Sigmoid colon (tissue), 4 donors: ENCODE measurements at regions not wholly inside any gene's neighbourhood (a gene's known extent, or its start where the extent isn't known, plus 50 kb on each side); places are given as distances from the start of the nearest gene placed in this dataset.

Experiments used
- CTCF ChIP-seq, 4 experiments: fragments of 450-650 bp in 3 of 4; fragments of 200-600 bp in 1 of 4; IDR thresholded peaks; one replicate each; pipeline ENCODE4 v1.5.1; 2016 to 2019; ENCODE audit warnings: antibody characterized with exemption in 4 of 4, mild to moderate bottlenecking in 3 of 4, moderate library complexity in 2 of 4
- EP300 ChIP-seq, 4 donors: sonication (generic); formaldehyde crosslinking; IDR thresholded peaks; one replicate each; pipeline ENCODE4 v1.6.1; 2017; ENCODE audit warnings: antibody characterized with exemption in 4 of 4
- POLR2A ChIP-seq, 2 donors: fragments of 450-650 bp; IDR thresholded peaks; one replicate each; pipeline ENCODE4 v1.6.1; 2016; ENCODE audit warnings: antibody characterized with exemption in 2 of 2, mild to moderate bottlenecking in 2 of 2, moderate library complexity in 2 of 2
- POLR2AphosphoS5 ChIP-seq, 4 donors: sonication (generic); formaldehyde crosslinking; IDR thresholded peaks; one replicate each; pipeline ENCODE4 v1.6.1; 2017; ENCODE audit warnings: antibody characterized with exemption in 4 of 4

DNA sequence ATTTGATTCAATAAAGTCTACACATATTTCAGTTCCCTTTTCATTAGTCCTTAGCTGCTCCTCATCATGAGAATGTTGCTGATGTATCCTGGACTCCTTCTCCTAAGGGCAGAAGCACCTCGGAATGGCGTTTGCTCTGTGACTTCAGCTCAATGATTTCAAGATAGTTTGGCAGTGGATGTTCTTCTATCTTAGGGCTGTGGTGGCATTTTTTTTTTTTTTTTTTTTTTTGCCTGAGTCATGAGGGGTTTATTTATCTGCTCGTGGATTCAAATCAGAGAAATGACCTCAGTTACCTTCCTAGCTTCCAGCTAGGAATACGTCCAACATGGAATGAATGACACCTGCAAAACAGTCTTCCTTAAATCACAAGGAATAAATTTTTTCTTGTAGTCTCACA lies 220.0 kb upstream of the ZBED5 start:
- no peak for TF ChIP-seq CTCF (IDR thresholded peaks at IDR 0.05)
- no peak for TF ChIP-seq POLR2A (IDR thresholded peaks at IDR 0.05)
- no peak for TF ChIP-seq EP300 (IDR thresholded peaks at IDR 0.05)
- no peak for TF ChIP-seq POLR2AphosphoS5 (IDR thresholded peaks at IDR 0.05)
